ENCODE measurements at regions not wholly inside any gene's neighbourhood (a gene's known extent, or its start where the extent isn't known, plus 50 kb on each side); places are given as distances from the start of the nearest gene placed in this dataset.

DNA sequence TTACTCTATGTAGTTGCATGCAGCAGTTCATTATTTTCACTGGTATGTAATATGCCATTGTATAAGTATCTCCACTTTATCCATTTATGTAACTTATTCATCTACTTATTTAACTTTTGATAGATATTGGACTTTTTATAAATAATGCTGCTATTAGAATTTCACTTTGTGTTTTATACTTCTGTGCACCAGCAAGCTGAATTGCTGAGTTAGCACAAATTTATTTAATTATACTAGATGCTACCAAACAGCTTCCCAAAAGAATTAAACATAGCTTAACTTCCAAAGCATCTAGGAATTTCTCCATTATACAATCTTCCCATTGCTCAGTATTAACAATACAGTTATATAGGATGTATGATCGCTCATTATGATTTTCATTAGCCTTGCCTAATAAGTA lies 308.0 kb upstream of the FKBP1C start:
- TF ChIP-seq, protein P1, sequence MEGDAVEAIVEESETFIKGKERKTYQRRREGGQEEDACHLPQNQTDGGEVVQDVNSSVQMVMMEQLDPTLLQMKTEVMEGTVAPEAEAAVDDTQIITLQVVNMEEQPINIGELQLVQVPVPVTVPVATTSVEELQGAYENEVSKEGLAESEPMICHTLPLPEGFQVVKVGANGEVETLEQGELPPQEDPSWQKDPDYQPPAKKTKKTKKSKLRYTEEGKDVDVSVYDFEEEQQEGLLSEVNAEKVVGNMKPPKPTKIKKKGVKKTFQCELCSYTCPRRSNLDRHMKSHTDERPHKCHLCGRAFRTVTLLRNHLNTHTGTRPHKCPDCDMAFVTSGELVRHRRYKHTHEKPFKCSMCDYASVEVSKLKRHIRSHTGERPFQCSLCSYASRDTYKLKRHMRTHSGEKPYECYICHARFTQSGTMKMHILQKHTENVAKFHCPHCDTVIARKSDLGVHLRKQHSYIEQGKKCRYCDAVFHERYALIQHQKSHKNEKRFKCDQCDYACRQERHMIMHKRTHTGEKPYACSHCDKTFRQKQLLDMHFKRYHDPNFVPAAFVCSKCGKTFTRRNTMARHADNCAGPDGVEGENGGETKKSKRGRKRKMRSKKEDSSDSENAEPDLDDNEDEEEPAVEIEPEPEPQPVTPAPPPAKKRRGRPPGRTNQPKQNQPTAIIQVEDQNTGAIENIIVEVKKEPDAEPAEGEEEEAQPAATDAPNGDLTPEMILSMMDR (IDR thresholded peaks at IDR 0.05), result no peak
- no peak for TF ChIP-seq POLR2A (IDR thresholded peaks at IDR 0.05)
- TF ChIP-seq POLR2AphosphoS5 (IDR thresholded peaks at IDR 0.05), result no peak
- TF ChIP-seq EP300 (IDR thresholded peaks at IDR 0.05), result no peak
